ENCODE measurements at regions not wholly inside any gene's neighbourhood (a gene's known extent, or its start where the extent isn't known, plus 50 kb on each side); places are given as distances from the start of the nearest gene placed in this dataset.

DNA sequence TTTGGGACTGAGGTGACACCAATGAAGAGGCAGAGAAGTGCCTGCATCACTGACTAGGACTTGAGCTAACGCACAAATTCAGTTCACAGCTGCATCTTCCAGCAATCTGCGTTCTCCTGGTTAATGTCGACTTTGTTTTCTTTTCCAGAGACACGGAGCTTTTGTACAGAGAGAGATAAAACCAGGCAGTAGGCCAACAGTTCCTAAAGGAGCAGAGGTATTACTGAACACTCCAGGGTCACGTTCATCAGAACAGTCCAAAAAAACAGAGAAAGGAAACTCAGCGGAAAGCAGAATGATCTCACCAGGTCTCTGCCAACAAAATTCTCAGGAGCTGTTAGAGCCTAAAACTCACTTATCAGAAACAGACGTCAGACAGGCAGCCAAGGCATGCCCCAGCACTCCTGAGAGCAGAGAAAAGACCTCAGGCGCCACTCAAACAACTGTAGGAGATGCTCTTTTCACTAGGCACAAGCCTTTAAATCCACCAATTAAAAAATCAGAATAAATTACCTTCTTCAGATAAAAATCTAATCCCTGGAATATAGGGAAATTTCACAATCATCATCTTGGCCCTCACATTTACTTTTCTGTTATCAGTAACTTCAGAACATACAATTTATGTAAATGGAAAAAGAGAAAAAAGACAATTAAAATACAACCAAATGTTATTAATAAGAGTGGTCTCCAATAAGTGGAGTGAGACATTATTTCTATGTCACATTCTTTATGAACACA is 95.9 kb upstream of the SPTBN1 start:
- peak; percentile 83 for DNase-seq

DNA sequence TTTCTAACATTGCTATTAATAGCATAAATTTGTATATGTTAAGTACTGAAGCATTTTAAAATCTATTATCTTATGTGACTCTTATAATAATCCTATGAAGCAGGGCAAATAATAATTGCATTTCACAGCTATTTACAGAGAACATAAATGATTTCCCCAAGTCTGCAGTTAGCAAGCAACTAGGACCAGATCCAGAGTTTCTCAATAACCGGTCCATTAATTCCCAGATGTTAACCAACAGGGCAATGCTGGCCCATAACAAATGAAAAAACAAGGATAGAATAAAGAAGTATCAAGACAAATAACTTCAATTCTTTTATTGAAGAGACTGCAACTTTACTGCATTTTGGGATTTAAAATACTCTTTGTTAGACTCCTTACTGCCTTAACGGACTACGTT is 91.7 kb upstream of the SPTBN1 start:
- no peak for DNase-seq

GRCh38 chr2:54365661-54366060 is 90.5 kb upstream of the SPTBN1 start:
- DNase-seq = no peak

- no peak for DNase-seq
Measured at GRCh38 chr2:54366487-54367280, 89.4 kb upstream of the SPTBN1 start.

GRCh38 chr2:54370405-54371104 is 85.6 kb upstream of the SPTBN1 start:
- peak; percentile 20 for DNase-seq

GRCh38 chr2:54371460-54372065 is 84.6 kb upstream of the SPTBN1 start:
- DNase-seq = peak; percentile 88

DNA sequence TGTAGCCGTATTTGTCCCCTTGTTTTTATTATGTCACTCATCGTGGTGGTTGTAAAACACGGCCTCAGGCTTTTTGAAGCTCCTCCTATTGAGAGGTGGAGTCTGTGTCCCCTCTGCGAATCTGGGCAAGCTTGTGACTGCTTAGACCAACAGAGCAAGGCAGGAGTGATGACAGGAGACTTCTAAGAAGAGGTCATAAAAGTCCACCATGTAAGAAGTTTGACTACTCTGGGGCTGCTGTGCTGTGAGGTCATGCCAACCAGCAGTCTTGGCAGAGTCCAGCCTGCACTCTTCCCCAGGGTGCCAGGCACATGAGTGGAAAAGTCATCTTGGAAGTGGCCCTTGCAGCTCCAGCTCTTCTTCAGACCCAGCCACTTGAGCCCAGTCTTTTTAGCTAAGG is 83.8 kb upstream of the SPTBN1 start:
- DNase-seq = peak; percentile 10

- DNase-seq = no peak
Measured at GRCh38 chr2:54373855-54374254, 82.3 kb upstream of the SPTBN1 start.

DNA sequence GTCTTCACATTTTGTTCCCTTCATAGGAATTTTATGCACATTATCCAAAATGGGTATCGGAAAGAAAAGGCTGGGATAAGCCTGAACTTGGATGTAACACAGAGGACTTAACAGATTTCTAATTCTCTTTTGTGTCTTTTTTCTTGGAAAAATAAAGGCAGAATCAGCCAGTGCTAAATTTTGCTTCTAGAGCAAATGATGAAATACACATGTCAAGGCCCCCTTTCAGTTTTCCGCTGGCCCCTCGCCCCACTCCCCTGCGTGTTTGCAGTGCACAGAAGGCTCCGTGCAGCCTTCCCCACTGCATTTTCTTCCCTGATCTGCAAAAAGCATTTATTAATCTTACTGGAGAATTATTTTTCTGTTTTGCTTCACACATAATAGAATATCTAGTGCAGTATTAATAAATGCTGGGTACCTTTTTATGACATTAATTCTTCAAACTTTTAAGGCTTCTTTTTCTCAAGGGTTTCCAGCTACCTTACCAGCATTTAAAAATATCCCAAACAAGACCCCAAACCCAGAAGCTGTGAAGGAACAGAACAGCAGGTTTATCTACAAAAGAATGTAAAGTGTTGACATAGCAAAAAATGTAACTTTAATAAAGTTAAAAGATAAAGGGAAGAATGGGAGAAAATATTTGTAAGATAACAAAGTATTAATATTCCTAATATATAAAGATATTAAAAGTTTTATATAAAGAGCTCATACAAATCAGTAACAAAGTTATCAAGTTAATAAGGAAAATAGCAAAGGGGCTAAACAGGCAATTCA is 81.3 kb upstream of the SPTBN1 start:
- DNase-seq = no peak

- no peak for DNase-seq
Measured at GRCh38 chr2:54377451-54377850, 78.7 kb upstream of the SPTBN1 start.

DNA sequence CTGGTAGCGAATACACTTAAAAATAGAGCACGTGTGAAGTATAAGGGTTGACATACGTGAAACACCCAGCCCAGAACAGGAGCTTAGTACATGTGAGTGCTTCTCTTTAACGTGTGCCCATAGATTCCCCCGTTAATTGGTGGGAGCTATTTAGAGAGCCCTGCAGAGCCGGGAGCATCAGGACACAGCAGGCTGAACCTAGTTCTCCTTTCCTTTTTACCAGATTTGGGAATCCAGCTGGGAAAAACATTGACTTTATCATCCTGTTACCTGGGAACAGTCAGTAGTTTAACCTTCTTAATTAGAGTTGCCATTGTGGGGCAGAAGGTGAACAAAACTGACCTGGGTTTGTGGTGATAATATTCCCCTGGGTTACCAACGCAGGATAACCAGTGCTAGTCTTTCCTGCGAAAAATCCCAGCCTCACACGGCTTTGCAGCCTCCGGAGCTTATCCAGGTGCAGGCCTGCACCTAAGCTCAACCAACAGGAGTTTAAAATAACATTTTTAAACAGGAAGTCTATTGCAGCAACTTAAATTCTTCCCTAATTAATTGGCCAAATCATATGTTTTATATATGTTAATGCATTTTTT is 78.1 kb upstream of the SPTBN1 start:
- DNase-seq = no peak

GRCh38 chr2:54380670-54381069 is 75.5 kb upstream of the SPTBN1 start:
- peak; percentile 18 for DNase-seq

DNA sequence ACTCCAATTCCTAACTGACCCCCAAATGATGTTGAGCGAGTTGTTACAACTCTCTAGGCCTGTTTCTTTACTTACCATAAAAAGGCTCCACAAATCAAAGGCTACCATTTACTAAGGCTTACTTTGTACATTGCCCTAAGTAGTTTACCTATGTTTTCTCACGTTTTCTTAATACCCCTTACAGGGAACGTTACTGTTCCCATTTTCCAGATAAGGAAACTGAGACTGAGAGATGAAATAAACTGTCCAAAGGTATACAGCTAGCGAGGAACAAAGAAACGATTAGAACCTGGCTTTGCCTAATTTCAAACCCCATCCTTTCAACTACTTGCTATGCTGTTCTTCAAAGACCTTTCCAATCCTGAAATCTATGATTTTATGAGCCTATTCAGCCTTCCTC is 74.8 kb upstream of the SPTBN1 start:
- DNase-seq = no peak

GRCh38 chr2:54382601-54383000 is 73.5 kb upstream of the SPTBN1 start:
- no peak for DNase-seq

GRCh38 chr2:54384301-54385203 is 71.6 kb upstream of the SPTBN1 start:
- peak; percentile 21 for DNase-seq

DNA sequence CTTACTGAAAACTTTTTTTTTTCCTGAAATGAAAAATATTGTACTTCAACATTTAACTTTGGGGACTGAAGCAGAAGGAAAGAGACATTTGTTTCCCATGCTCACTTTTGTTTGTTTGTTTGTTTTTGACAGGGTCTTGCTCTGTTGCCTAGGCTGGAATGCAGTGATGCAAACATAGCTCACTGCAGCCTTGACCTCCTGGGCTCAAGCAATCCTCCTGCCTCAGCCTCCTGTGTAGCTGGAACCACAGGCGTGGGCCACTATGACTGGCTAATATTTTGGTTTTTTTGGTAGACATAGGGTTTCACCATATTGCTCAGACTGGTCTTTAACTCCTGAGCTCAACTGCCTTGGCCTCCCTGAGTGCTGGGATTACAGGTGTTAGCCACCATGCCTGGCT is 70.9 kb upstream of the SPTBN1 start:
- DNase-seq = no peak

- DNase-seq = no peak
Measured at GRCh38 chr2:54386585-54386984, 69.5 kb upstream of the SPTBN1 start.

- peak; percentile 56 for DNase-seq
Measured at GRCh38 chr2:54387059-54387991, 68.8 kb upstream of the SPTBN1 start.

GRCh38 chr2:54388076-54388475 is 68.1 kb upstream of the SPTBN1 start:
- no peak for DNase-seq
